Stimulated activated naive CD4-positive, alpha-beta T cell treated with Interleukin-2 at 50 U/mL for 16 hours (primary cell): ENCODE measurements at regions not wholly inside any gene's neighbourhood (a gene's known extent, or its start where the extent isn't known, plus 50 kb on each side); places are given as distances from the start of the nearest gene placed in this dataset.

Experiments
- DNase-seq: peaks from one replicate; lab custom pipeline; 2025; lab: John Stamatoyannopoulos, UW

- DNase-seq, result no peak
Observed at GRCh38 chr7:67843001-67843565, 846.5 kb downstream of the TYW1 start.

GRCh38 chr7:67843615-67844014, 847.0 kb downstream of the TYW1 start:
- DNase-seq, result no peak

- no peak for DNase-seq
Observed at GRCh38 chr7:67847092-67847787, 850.6 kb downstream of the TYW1 start.

- no peak for DNase-seq
Observed at GRCh38 chr7:67854221-67855178, 857.9 kb downstream of the TYW1 start.

GRCh38 chr7:67855322-67855721, 858.7 kb downstream of the TYW1 start:
- no peak for DNase-seq

- no peak for DNase-seq
Observed at GRCh38 chr7:67856046-67856445, 859.4 kb downstream of the TYW1 start.

- DNase-seq, result no peak
Observed at GRCh38 chr7:67857698-67858097, 861.1 kb downstream of the TYW1 start.

GRCh38 chr7:67858931-67859330, 862.3 kb downstream of the TYW1 start:
- no peak for DNase-seq

- no peak for DNase-seq
Observed at GRCh38 chr7:67863911-67864310, 867.3 kb downstream of the TYW1 start.

GRCh38 chr7:67866054-67866453, 869.4 kb downstream of the TYW1 start:
- DNase-seq, result no peak

GRCh38 chr7:67866812-67867211, 870.2 kb downstream of the TYW1 start:
- DNase-seq, result no peak

GRCh38 chr7:67870396-67870795, 873.8 kb downstream of the TYW1 start:
- DNase-seq, result no peak

GRCh38 chr7:67875558-67875957, 878.9 kb downstream of the TYW1 start:
- no peak for DNase-seq

- no peak for DNase-seq
Observed at GRCh38 chr7:67878808-67879207, 882.2 kb downstream of the TYW1 start.

- DNase-seq, result no peak
Observed at GRCh38 chr7:67882843-67883242, 886.2 kb downstream of the TYW1 start.

- DNase-seq, result no peak
Observed at GRCh38 chr7:67890316-67890715, 893.7 kb downstream of the TYW1 start.

GRCh38 chr7:67894746-67895145, 898.1 kb downstream of the TYW1 start:
- DNase-seq, result no peak

GRCh38 chr7:67896721-67897120, 900.1 kb downstream of the TYW1 start:
- DNase-seq, result no peak

- no peak for DNase-seq
Observed at GRCh38 chr7:67900456-67900855, 903.8 kb downstream of the TYW1 start.

GRCh38 chr7:67901808-67902480, 905.3 kb downstream of the TYW1 start:
- DNase-seq, result no peak

- DNase-seq, result no peak
Observed at GRCh38 chr7:67907792-67908191, 911.2 kb downstream of the TYW1 start.

GRCh38 chr7:67912437-67912836, 915.8 kb downstream of the TYW1 start:
- no peak for DNase-seq
